H1 (cell line): ENCODE measurements at regions not wholly inside any gene's neighbourhood (a gene's known extent, or its start where the extent isn't known, plus 50 kb on each side); places are given as distances from the start of the nearest gene placed in this dataset.

Source experiments
- CTCF ChIA-PET: fragments of 300-600 bp; sonication (Branson Sonifier 250); formaldehyde crosslinking; loops from one replicate; lab custom pipeline; 2021; ENCODE audit not compliant: partially characterized antibody; lab: Charles Lee
- POLR2A ChIA-PET: fragments of 300-600 bp; sonication (Branson Sonifier 250); formaldehyde crosslinking; loops from one replicate; lab custom pipeline; 2021; ENCODE audit warnings: inconsistent platforms; ENCODE audit not compliant: partially characterized antibody; lab: Charles Lee
- DNase-seq, 2 experiments: peaks; one replicate each; pipeline versions ENCODE4 v3.0.0 to v3.0.0-alpha.2; 2010 to 2022; ENCODE audit warnings: low spot score in 2 of 2, low read depth in 1 of 2, mixed read lengths in 1 of 2
- FAIRE-seq: peaks from 2 replicates; lab custom pipeline; 2011; peaks lifted over from hg19 to GRCh38; lab: Jason Lieb, UNC
- H2AFZ ChIP-seq: 2 replicates; pipeline ENCODE4 v1.8.1; 2012; ENCODE audit warnings: low read length, inconsistent platforms
- H2AK5ac ChIP-seq: 2 replicates; pipeline ENCODE4 v1.6.1; 2013; ENCODE audit warnings: low read depth, low read length
- H2BK120ac ChIP-seq: replicated peaks from 2 replicates; pipeline ENCODE3; 2013; ENCODE audit warnings: low read depth, low read length, inconsistent platforms
- H2BK12ac ChIP-seq: 2 replicates; pipeline ENCODE4 v1.6.1; 2013; ENCODE audit warnings: low read depth, low read length
- H2BK15ac ChIP-seq: 2 replicates; pipeline ENCODE4 v1.6.1; 2013; ENCODE audit warnings: low read length
- H2BK20ac ChIP-seq: 2 replicates; pipeline ENCODE4 v1.6.1; 2013; ENCODE audit warnings: low read length
- H2BK5ac ChIP-seq: 2 replicates; pipeline ENCODE4 v1.6.1; 2013; ENCODE audit warnings: low read depth, low read length
- H3K14ac ChIP-seq: 2 replicates; pipeline ENCODE4 v1.6.1; 2013; ENCODE audit warnings: inconsistent platforms; ENCODE audit not compliant: insufficient read length
- H3K18ac ChIP-seq: 2 replicates; pipeline ENCODE4 v1.6.1; 2013; ENCODE audit warnings: low read length; ENCODE audit errors: extremely low read depth
- H3K23ac ChIP-seq: 2 replicates; pipeline ENCODE4 v1.6.1; 2013; ENCODE audit warnings: inconsistent platforms; ENCODE audit not compliant: insufficient read length
- H3K23me2 ChIP-seq: 2 replicates; pipeline ENCODE4 v1.6.1; 2013; ENCODE audit warnings: low read depth, low read length
- H3K27ac ChIP-seq: 2 replicates; pipeline ENCODE4 v1.6.1; 2011; ENCODE audit warnings: low read depth, low read length, inconsistent platforms
- H3K27me3 ChIP-seq, 4 experiments: replicated peaks in 1 of 4; 1 replicate in 1 of 4; 2 replicates in 3 of 4; pipeline versions ENCODE4 v1.6.1 to v1.8.1; 2011 to 2013; ENCODE audit warnings: low read length in 3 of 4, mild to moderate bottlenecking in 3 of 4, inconsistent platforms in 2 of 4, mixed read lengths in 2 of 4, moderate library complexity in 1 of 4; ENCODE audit not compliant: control insufficient read depth in 3 of 4, insufficient read depth in 3 of 4; ENCODE audit errors: extremely low read depth in 1 of 4
- H3K36me3 ChIP-seq, 4 experiments: 2 replicates each; pipeline versions ENCODE4 v1.6.1 to v1.8.1; 2011 to 2013; ENCODE audit warnings: mild to moderate bottlenecking in 4 of 4, low read length in 3 of 4, moderate library complexity in 2 of 4, control low read depth in 1 of 4, inconsistent platforms in 1 of 4; ENCODE audit not compliant: insufficient read depth in 4 of 4, control insufficient read depth in 2 of 4
- H3K4ac ChIP-seq: replicated peaks from 2 replicates; pipeline ENCODE3; 2013; ENCODE audit warnings: low read length, low read depth, mixed read lengths, inconsistent platforms; ENCODE audit not compliant: insufficient read length
- H3K4me1 ChIP-seq, 4 experiments: replicated peaks in 1 of 4; 1 replicate in 1 of 4; 2 replicates in 3 of 4; pipeline versions ENCODE4 v1.6.1 to v1.8.1; 2011 to 2013; ENCODE audit warnings: low read length in 3 of 4, inconsistent platforms in 2 of 4, mixed read lengths in 1 of 4; ENCODE audit not compliant: insufficient read depth in 4 of 4, control insufficient read depth in 3 of 4
- H3K4me2 ChIP-seq, 2 experiments: 2 replicates each; pipeline versions ENCODE4 v1.6.1 to v1.8.1; 2011 to 2013; ENCODE audit warnings: low read depth in 2 of 2, low read length in 2 of 2, control low read depth in 1 of 2, inconsistent platforms in 1 of 2, mild to moderate bottlenecking in 1 of 2; ENCODE audit not compliant: insufficient read depth in 1 of 2
- H3K4me3 ChIP-seq, 4 experiments: fragments of 200-600, 300-600 bp in 1 of 4; sonication (generic), shearing (Covaris generic), sonication (Bioruptor Twin) in 1 of 4; 2 replicates each; pipeline versions ENCODE4 v1.5.1 to v1.8.1; 2011 to 2016; ENCODE audit warnings: low read length in 4 of 4, low read depth in 3 of 4, control low read depth in 2 of 4, inconsistent platforms in 2 of 4, mild to moderate bottlenecking in 2 of 4, mixed read lengths in 1 of 4, moderate library complexity in 1 of 4; ENCODE audit not compliant: insufficient read depth in 2 of 4; ENCODE audit errors: extremely low read depth in 1 of 4
- H3K56ac ChIP-seq: replicated peaks from 2 replicates; pipeline ENCODE3; 2013; ENCODE audit warnings: low read depth, mild to moderate bottlenecking, mixed read lengths, low read length, inconsistent platforms; ENCODE audit not compliant: insufficient read length
- H3K79me1 ChIP-seq: 2 replicates; pipeline ENCODE4 v1.6.1; 2013; ENCODE audit warnings: low read depth, low read length, control low read depth
- H3K79me2 ChIP-seq, 2 experiments: 2 replicates each; pipeline versions ENCODE4 v1.6.1 to v1.8.1; 2012 to 2013; ENCODE audit warnings: low read length in 2 of 2, mild to moderate bottlenecking in 2 of 2, inconsistent platforms in 1 of 2; ENCODE audit not compliant: insufficient read depth in 2 of 2, control insufficient read depth in 1 of 2
- H3K9ac ChIP-seq, 4 experiments: replicated peaks in 1 of 4; 1 replicate in 1 of 4; 2 replicates in 3 of 4; pipeline versions ENCODE4 v1.6.1 to v1.8.1; 2011 to 2013; ENCODE audit warnings: low read depth in 3 of 4, low read length in 3 of 4, control low read depth in 2 of 4, mild to moderate bottlenecking in 2 of 4, moderate library complexity in 2 of 4, inconsistent platforms in 1 of 4; ENCODE audit errors: extremely low read depth in 1 of 4
- H3K9me3 ChIP-seq, 2 experiments: 2 replicates each; pipeline versions ENCODE4 v1.6.1 to v1.8.1; 2012 to 2013; ENCODE audit warnings: mild to moderate bottlenecking in 2 of 2, moderate library complexity in 2 of 2, control low read depth in 1 of 2, inconsistent platforms in 1 of 2, low read depth in 1 of 2, low read length in 1 of 2, mixed read lengths in 1 of 2; ENCODE audit not compliant: insufficient read depth in 2 of 2
- H4K20me1 ChIP-seq, 2 experiments: replicated peaks in 1 of 2; 2 replicates each; pipeline versions ENCODE3 to v1.8.1; 2011 to 2013; ENCODE audit warnings: inconsistent platforms in 2 of 2, low read length in 2 of 2, mild to moderate bottlenecking in 1 of 2; ENCODE audit not compliant: insufficient read depth in 2 of 2, control insufficient read depth in 1 of 2
- H4K5ac ChIP-seq: 2 replicates; pipeline ENCODE4 v1.6.1; 2013; ENCODE audit warnings: low read length, low read depth, mixed read lengths, inconsistent platforms; ENCODE audit not compliant: insufficient read length
- H4K8ac ChIP-seq: 2 replicates; pipeline ENCODE4 v1.8.0; 2013; ENCODE audit warnings: mild to moderate bottlenecking, moderate library complexity, low read length, inconsistent platforms; ENCODE audit not compliant: insufficient read depth; ENCODE audit errors: extremely low read depth
- H4K91ac ChIP-seq: replicated peaks from 2 replicates; pipeline ENCODE3; 2013; ENCODE audit warnings: low read length, mixed read lengths, inconsistent platforms; ENCODE audit not compliant: insufficient read length
- JUN ChIP-seq: IDR thresholded peaks from 2 replicates; pipeline ENCODE4 v1.6.1; 2011; ENCODE audit warnings: low read depth, mild to moderate bottlenecking, improper control_type of control experiment, low read length
- KDM1A ChIP-seq: fragments of 200-600, 300-600 bp; sonication (generic); IDR thresholded peaks from 2 replicates; pipeline ENCODE4 v1.7.1; 2016; ENCODE audit warnings: mild to moderate bottlenecking, low read length, borderline replicate concordance
- SIX5 ChIP-seq: IDR thresholded peaks from 2 replicates; pipeline ENCODE4 v1.6.1; 2011; ENCODE audit warnings: mild to moderate bottlenecking, low read depth, low read length
- WGBS, 2 experiments: shearing (Covaris generic) in 1 of 2; methylation state at CpG; one replicate each; pipeline versions ENCODE4 v1.1.6 to v1.1.7; 2013 to 2015; ENCODE audit warnings: low lambda C conversion rate in 2 of 2, mixed read lengths in 2 of 2, inconsistent platforms in 1 of 2, low coverage in 1 of 2, missing lambda C conversion rate in 1 of 2; ENCODE audit not compliant: insufficient replicate concordance in 2 of 2, insufficient coverage in 1 of 2, insufficient read length in 1 of 2; ENCODE audit errors: extremely low coverage in 1 of 2, missing lambda C conversion rate in 1 of 2; 5-methylcytosine and 5-hydroxymethylcytosine counted together

DNA sequence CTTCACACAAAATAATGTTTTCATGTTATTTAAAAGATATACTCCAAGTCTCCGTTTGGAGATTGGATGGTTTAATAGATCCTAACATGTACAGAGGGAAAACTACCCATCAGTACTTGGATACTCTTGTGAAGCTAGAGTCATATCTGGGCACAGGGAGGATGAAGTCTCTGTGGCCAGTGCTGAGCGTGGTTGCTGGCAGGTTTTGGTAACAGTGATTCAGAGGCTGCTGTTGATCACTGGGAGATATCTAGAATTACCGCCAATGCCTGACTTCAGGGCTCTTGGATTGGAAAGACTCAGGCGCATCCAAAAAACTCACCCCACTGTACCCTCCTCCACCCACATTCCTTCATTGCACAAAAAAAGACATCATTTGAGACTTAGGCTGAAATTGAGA, 107.2 kb upstream of the PGRMC2 start:
- Histone ChIP-seq H3K4me3 (no peak overlapping the region), H3K4ac (no peak overlapping the region), H3K4me2 (no peak overlapping the region), H3K27ac (no peak overlapping the region), H4K91ac (no peak overlapping the region), H2BK12ac (no peak overlapping the region), H4K8ac (no peak overlapping the region), H2BK120ac (no peak overlapping the region), H2AK5ac (no peak overlapping the region), H3K23me2 (no peaks in the 10 kb centered on the region), H3K18ac (no peak overlapping the region), H3K14ac (no peak overlapping the region), H3K56ac (no peak overlapping the region), H3K36me3 (no peaks in the 10 kb centered on the region), H2BK15ac (no peak overlapping the region), H3K27me3 (no peaks in the 10 kb centered on the region), H2BK20ac (no peak overlapping the region), H4K20me1 (no peaks in the 10 kb centered on the region), H3K4me1 (no peaks in the 10 kb centered on the region), H4K5ac (no peak overlapping the region), H3K9me3 (no peaks in the 10 kb centered on the region), H2BK5ac (no peak overlapping the region), H3K79me1 (no peaks in the 10 kb centered on the region), H3K9ac (no peak overlapping the region), H2AFZ (no peak overlapping the region), H3K23ac (no peak overlapping the region), H3K79me2 (no peaks in the 10 kb centered on the region)
- ChIA-PET POLR2A (no interaction called here), CTCF (interaction anchor here (0.8 to 2.4 kb wide), 3 partner anchors 13 to 204 kb away, joined by 3 to 9 read pairs (median 4); no protein-coding TSS in a partner anchor)
- DNase-seq (no peak), FAIRE-seq (no peak)
- 86% methylated on average over 4 of the region's 4 CpGs; no CpG with 5 or more reads in 1 of the 2 experiments for WGBS, 2 experiments
- no peak for TF ChIP-seq JUN
- TF ChIP-seq SIX5 = no peak
- TF ChIP-seq KDM1A = no peak
